ENCODE measurements at regions not wholly inside any gene's neighbourhood (a gene's known extent, or its start where the extent isn't known, plus 50 kb on each side); places are given as distances from the start of the nearest gene placed in this dataset.

DNA sequence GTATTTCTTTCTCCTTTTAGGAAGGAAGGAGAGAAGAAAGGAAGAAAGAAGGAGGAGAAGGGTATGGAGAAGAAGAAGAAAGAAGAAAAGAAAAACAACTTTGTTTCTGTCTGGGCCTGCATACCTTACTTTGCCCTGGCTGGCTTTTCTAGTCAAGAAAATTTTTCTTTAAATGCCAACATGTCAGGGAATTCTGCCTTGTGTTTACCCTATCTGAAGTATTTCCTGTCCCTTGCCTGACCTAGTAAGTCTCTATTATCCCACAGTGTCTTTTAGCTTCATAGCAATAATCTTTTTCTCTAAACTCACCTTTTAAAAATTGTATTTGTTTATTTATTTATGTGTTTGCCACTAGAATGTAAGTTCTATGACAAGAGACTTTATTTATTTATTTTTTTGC is 1864.1 kb downstream of the EFNA5 start:
- no peak for DNase-seq (ENCODE audit: low spot score)

GRCh38 chr5:105803431-105803830 is 1867.3 kb downstream of the EFNA5 start:
- no peak for DNase-seq (ENCODE audit: low spot score)

GRCh38 chr5:105794578-105794977 is 1876.2 kb downstream of the EFNA5 start:
- DNase-seq (ENCODE audit: low spot score): no peak

DNA sequence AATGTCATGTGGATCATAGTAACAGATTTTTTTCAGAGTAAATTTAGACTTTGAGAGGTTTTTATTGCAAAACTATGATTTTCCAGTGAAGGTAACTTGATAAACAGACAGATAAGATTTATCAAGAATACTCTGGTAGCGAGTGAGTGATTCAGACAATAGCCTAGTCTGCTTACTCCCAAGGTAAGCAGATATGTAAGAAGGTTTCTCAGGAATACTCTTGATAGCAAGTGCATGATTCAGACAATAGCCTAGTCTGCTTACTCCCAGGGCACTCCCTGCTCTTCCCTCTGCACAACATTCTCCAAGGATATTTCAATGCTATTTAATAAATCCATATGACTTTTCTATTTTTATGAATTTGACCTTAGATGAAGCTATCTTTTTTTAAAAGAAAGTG is 1881.5 kb downstream of the EFNA5 start:
- no peak for DNase-seq (ENCODE audit: low spot score)

GRCh38 chr5:105783811-105784210 is 1886.9 kb downstream of the EFNA5 start:
- DNase-seq (ENCODE audit: low spot score): no peak

DNA sequence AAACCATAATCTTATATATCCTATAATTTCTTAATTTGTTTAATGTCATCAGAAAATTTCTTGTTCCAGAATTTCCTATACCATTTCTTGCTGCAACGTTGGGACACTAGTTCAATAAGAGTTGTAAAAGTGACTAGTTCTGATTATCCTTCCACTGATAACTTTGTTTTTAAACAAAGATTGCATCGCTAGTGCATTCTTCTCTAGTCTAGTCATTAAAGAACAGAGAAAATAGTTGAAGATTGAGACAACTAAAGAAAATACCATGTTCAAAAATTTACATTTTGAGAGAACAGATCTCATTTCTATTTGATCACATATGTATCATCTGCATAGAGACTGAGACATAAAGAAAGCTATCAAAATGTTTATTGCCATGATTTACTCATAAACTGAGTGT is 1888.2 kb downstream of the EFNA5 start:
- no peak for DNase-seq (ENCODE audit: low spot score)

GRCh38 chr5:105773241-105773640 is 1897.5 kb downstream of the EFNA5 start:
- no peak for DNase-seq (ENCODE audit: low spot score)

DNA sequence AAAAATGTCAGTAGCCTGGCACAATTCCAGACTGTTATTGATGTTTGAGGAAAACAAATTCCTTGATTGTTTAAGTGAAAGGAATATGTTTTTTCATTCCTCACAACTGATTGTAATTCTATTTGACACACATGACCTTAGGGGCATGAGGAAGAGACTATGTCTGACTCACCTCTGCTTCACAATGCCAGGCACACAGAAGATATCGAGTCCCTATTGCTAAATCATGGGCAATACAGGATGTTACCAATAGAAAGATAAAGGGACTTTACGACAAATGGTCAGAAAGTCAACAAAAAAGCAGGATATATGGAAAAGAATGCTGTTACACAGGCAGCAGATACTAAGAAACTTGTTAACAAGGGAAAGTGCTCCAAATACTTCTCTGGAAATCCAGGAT is 1903.5 kb downstream of the EFNA5 start:
- no peak for DNase-seq (ENCODE audit: low spot score)

DNA sequence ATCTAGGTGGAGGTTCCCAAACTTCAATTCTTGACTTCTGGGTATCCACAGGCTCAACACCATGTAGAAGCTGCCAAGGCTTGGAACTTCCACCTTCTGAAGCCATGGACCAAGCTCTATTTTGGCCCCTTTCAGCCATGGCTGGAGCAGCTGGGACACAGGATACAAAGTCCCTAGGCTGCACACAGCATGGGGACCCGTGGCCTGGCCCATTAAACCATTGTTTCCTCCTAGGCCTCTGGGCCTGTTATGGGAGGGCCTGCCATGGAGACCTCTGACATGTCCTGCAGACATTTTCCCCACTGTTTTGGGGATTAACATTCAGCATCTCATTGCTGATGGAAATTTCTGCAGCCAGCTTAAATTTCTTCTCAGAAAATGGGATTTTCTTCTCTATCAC is 1908.0 kb downstream of the EFNA5 start:
- no peak for DNase-seq (ENCODE audit: low spot score)

DNA sequence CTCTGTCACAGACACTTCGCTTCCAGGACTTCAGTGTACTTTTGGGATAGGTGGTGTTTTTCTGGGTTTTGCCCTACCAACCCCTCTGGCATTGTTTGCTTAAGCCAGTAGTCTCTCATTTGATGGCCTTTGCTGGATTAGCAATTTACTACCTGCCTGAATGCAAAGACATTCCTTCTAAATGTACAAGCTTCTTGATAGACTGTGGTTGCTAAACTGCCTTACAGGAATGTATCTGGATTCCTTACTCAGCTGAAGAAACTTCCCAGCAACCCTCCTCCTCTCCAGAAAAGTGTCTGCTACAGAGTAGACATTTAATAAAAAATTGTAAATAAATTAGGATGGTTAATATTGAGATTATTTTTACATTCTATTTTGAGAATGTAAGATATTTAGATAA is 1916.7 kb downstream of the EFNA5 start:
- no peak for DNase-seq (ENCODE audit: low spot score)

GRCh38 chr5:105752801-105753200 is 1917.9 kb downstream of the EFNA5 start:
- DNase-seq (ENCODE audit: low spot score): no peak

GRCh38 chr5:105751908-105752307 is 1918.8 kb downstream of the EFNA5 start:
- DNase-seq (ENCODE audit: low spot score): no peak

- DNase-seq (ENCODE audit: low spot score): no peak
These were observed 1925.6 kb downstream of the EFNA5 start for GRCh38 chr5:105745111-105745510.

DNA sequence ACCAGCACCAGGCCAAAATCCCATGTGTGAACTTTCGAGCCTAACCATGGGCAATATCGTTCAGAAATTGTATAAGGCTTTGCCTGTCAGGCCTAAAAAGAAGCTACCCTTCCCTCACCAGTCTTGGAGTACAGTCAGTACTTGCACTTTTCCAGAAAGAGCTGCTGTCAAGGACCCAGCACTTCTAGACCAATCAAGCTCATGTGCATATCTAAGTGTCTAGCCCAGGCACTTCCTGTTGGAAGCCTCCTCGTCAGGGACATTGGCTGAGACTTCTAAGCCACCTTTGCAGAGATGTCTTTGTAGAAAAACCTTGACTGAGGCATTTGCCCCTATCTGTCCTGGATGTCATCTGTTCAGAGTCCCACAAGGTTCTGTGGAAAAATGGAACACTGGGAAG is 1930.5 kb downstream of the EFNA5 start:
- DNase-seq (ENCODE audit: low spot score): no peak

GRCh38 chr5:105739732-105740131 is 1931.0 kb downstream of the EFNA5 start:
- DNase-seq (ENCODE audit: low spot score): no peak

DNA sequence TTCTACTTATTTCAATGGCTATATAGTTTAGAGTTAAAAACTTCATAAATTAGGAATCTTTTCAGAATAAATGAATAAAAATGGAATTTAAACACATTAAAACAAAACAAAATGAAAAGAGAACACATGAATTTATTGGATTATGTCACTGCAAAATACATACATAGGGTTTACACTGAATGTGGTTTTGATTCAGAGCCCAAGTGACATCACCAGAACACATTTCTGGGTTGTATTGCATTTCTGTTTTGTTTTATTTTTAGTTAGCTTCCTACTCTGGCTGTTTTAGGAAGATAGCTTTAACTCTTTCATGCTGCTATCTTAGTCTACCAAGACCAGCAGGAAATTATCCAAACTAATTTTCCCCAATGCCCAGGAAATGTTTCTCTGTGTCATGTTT is 1935.0 kb downstream of the EFNA5 start:
- DNase-seq (ENCODE audit: low spot score): no peak

DNA sequence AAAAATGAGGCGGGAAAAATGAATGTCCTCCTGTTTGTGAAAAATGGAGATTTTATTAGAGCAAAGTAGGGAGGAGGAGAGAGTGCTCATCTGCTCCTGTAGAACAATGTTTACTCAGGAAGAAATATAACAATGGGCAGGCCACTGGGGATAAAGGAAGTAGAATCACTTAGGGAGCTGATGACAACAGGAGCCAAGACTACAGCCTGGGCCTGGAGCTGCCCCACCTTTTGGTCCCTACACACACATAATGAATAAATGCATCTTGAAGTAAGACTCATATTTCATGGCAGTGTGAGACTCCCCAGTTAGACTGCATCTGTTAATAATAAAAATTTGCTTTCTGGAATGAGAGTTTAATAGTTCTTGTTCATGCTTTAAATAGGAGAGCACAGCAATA is 1939.8 kb downstream of the EFNA5 start:
- DNase-seq (ENCODE audit: low spot score): no peak

DNA sequence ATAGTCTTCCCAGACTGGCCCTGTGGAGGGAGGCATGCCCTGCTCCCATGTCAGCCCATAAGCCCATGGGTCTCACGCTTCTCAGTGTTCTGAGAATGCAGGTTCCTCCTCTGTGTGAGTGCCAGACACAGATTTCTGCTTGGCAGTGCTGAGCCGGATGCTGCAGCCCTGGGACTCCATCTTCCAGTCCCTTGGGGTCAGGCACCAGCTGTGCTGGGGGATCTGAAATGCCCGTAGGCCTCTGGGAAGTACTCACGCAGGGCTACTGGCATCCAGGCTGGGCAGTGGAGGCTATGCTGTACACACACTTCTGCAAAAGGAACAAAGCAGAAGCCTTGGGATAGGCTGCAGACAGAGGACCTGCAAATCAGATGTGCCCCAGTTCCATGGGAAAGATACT is 1944.6 kb downstream of the EFNA5 start:
- no peak for DNase-seq (ENCODE audit: low spot score)

- no peak for DNase-seq (ENCODE audit: low spot score)
These were observed 1962.3 kb downstream of the EFNA5 start for GRCh38 chr5:105708442-105708841.

DNA sequence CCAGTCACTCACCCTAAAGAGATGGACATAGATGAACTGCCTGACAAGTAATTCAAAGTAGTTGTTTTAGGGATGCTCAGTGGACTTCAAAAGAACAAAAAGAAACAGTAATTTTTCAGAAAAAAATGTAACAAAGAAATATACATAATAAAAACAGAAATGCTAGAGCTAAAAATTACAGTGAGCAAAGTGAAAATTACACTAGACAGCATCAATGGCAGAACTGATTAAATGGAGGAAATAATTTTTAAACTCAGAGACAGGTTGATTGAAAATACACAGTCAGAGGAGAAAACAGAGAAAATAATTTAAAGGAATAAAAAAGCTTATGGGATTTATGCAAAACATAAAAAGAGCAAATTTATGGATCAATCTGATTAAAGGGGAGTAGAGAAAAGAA is 1968.4 kb downstream of the EFNA5 start:
- no peak for DNase-seq (ENCODE audit: low spot score)

GRCh38 chr5:105696440-105696839 is 1974.3 kb downstream of the EFNA5 start:
- DNase-seq (ENCODE audit: low spot score): no peak

DNA sequence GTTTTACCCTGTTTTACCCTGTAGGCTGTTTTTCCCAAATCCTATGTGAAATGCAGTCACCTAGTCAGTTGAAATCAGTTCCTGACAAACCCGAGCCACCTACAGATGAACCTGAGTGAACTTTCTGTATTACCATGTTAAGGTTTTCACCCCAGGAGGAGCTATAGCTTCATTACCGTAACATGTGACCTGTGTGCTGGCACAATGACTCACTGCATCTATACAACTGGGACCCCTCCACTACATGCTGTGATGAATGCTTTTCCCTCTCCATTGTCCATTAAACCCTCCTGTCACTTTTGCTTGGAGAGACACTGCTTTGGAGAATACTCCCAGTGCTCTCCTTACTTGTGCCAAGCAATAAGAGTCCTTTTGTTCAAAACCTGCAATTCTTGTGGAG is 1974.8 kb downstream of the EFNA5 start:
- no peak for DNase-seq (ENCODE audit: low spot score)

GRCh38 chr5:105689596-105689995 is 1981.1 kb downstream of the EFNA5 start:
- no peak for DNase-seq (ENCODE audit: low spot score)

DNA sequence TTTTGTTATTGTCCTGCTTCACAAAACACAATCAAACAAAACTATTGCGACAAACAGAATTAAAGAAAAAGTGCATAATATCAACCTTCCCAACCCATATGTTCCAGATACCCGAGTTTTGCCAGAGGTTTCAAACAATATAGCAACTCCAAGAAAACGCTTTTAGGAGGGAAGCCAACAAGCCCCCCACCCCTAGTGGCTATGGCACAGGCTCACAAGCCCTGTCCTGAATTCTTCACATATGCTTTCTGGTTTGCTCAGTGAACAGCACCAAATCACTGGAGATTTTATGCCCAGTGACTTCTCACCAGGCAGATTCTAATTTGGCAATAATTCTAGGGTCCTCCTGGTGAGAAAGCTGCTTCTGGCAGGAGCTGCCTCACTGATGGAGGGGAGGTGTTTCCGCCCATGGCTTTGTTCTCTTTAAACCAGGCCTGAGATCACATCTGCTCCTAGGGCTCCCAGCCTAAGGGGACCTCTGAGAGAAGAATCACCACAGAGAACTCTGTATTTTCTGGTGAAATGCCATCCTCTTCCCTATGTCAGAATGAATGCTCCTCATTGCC is 1982.4 kb downstream of the EFNA5 start:
- DNase-seq (ENCODE audit: low spot score): no peak

DNA sequence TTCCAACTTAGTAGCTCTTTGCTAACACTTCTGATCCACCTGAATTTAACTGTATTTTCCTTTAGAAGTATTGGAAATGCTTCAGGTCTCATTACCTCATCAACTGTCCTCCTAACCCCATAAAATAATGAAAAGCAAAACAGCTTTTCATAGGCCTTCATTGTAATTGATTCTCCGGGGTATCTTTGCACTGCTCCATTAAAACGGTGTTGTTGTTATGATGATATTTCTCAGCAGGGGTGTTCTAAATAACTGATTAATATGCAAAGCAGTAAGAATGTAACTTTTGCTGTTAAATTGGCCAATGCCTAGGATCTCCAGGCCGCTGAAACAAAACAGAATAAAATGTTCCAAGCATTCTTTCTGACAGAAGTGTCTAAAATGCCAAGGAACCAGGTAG is 1983.2 kb downstream of the EFNA5 start:
- DNase-seq (ENCODE audit: low spot score): no peak

Measured in AG08395 (cell line).